ENCODE measurements at regions not wholly inside any gene's neighbourhood (a gene's known extent, or its start where the extent isn't known, plus 50 kb on each side); places are given as distances from the start of the nearest gene placed in this dataset.

DNA sequence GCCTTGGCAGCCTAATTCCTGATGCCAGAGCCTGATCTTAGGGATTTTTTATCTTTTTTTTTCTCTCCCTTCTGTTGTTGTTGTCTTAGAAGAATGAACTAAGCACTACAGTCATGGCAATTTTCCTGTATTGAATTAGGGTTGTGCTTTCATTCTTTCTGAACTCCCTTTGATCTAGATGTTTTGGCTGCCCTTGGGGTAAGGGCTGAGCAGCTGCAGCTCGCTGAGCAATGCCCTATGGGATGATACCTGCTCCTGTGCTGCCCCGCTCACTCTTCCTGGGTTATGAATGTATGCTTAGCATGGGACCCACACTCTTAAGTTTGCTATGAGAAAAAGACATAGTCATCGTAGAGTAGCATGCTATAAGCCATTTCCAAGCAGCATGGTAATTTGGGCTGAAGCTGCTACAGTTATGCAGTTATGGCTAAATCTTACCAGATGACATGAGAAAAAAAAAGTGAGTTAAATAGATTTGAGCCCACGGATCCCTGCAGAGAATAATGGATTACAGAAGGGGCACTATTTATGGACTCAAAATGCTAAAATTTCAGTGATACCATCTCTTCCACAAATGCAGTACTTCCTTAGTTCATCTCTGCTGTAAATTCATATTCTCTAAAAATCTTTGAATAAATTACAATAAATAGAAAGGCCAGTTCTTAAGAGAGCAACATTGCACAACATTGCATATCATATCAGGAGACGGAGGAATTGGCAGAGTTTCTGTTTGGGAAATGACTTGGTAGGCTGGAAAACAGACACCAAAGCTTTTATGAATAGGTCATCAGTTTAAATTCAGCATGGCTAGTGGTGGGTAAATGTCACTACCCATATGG, 79.2 kb upstream of the PTHLH start:
- TF ChIP-seq, protein P1, sequence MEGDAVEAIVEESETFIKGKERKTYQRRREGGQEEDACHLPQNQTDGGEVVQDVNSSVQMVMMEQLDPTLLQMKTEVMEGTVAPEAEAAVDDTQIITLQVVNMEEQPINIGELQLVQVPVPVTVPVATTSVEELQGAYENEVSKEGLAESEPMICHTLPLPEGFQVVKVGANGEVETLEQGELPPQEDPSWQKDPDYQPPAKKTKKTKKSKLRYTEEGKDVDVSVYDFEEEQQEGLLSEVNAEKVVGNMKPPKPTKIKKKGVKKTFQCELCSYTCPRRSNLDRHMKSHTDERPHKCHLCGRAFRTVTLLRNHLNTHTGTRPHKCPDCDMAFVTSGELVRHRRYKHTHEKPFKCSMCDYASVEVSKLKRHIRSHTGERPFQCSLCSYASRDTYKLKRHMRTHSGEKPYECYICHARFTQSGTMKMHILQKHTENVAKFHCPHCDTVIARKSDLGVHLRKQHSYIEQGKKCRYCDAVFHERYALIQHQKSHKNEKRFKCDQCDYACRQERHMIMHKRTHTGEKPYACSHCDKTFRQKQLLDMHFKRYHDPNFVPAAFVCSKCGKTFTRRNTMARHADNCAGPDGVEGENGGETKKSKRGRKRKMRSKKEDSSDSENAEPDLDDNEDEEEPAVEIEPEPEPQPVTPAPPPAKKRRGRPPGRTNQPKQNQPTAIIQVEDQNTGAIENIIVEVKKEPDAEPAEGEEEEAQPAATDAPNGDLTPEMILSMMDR (IDR thresholded peaks at IDR 0.05) = no peak
- TF ChIP-seq POLR2A (IDR thresholded peaks at IDR 0.05) = no peak

Measured in testis (tissue), 2 donors.